Calu3 (cell line): ENCODE measurements at regions not wholly inside any gene's neighbourhood (a gene's known extent, or its start where the extent isn't known, plus 50 kb on each side); places are given as distances from the start of the nearest gene placed in this dataset.

ENCODE experiments used
- BruUV-seq: library from RNA; stranded (reverse); fragments of 400-500 nt; replicated peaks from 2 replicates; lab custom pipeline; 2021; lab: Mats Ljungman, UMichigan
- CTCF ChIA-PET: fragments of 300-600 bp; sonication (Branson Sonifier 250); formaldehyde crosslinking; loops from one replicate; lab custom pipeline; 2022; ENCODE audit warnings: antibody characterized with exemption; lab: Charles Lee
- DNase-seq: peaks from one replicate; pipeline ENCODE4 v3.0.0; 2022
- H3K27ac Mint-ChIP-seq: one replicate; pipeline ENCODE4 v1.8.0; 2022; ENCODE audit warnings: mixed read lengths; ENCODE audit not compliant: unreplicated experiment
- H3K27me3 Mint-ChIP-seq: one replicate; pipeline ENCODE4 v1.8.0; 2022; ENCODE audit warnings: mixed read lengths; ENCODE audit not compliant: unreplicated experiment
- H3K36me3 Mint-ChIP-seq: one replicate; pipeline ENCODE4 v1.8.0; 2022; ENCODE audit warnings: mild to moderate bottlenecking, moderate library complexity, mixed read lengths; ENCODE audit not compliant: insufficient read depth, unreplicated experiment
- H3K4me1 Mint-ChIP-seq: one replicate; pipeline ENCODE4 v1.8.0; 2022; ENCODE audit warnings: mild to moderate bottlenecking, low read depth, mixed read lengths; ENCODE audit not compliant: unreplicated experiment
- H3K4me3 Mint-ChIP-seq: one replicate; pipeline ENCODE4 v1.8.0; 2022; ENCODE audit warnings: mild to moderate bottlenecking, low read depth, moderate library complexity, mixed read lengths; ENCODE audit not compliant: unreplicated experiment
- H3K9me3 Mint-ChIP-seq: one replicate; pipeline ENCODE4 v1.8.0; 2022; ENCODE audit warnings: low read depth, mixed read lengths; ENCODE audit not compliant: unreplicated experiment
- CTCF ChIP-seq: fragments of 200-600 bp; IDR thresholded peaks from one replicate; pipeline ENCODE4 v1.8.0; 2022; ENCODE audit warnings: antibody characterized with exemption; ENCODE audit not compliant: unreplicated experiment
- intact Hi-C: fragments of 100-400 bp; cut with micrococcal nuclease; formaldehyde crosslinking; loops from one replicate; pipeline ENCODE4 v1.10.0; 2022; ENCODE audit not compliant: unreplicated experiment

GRCh38 chr5:174817610-174818009 lies 93.2 kb downstream of the MSX2 start:
- Mint-ChIP-seq H3K4me3 (no peak overlapping the region), H3K9me3 (peaks cover 12% of the 10 kb centered on the region), H3K36me3 (no peaks in the 10 kb centered on the region), H3K27me3 (peaks cover 23% of the 10 kb centered on the region), H3K27ac (no peak overlapping the region), H3K4me1 (no peaks in the 10 kb centered on the region)
- CTCF ChIA-PET: interaction anchor here (0.6 to 0.9 kb wide), 2 partner anchors 34 to 326 kb away, joined by 3 read pairs; no protein-coding TSS in a partner anchor
- intact Hi-C loops: no loop called here
- BruUV-seq: no TSS peak
- TF ChIP-seq CTCF: no peak
- DNase-seq: no peak

GRCh38 chr5:174816858-174817257 lies 92.5 kb downstream of the MSX2 start:
- peak; percentile 51 for TF ChIP-seq CTCF
- Mint-ChIP-seq H3K27ac (no peak overlapping the region), H3K4me1 (no peaks in the 10 kb centered on the region), H3K36me3 (no peaks in the 10 kb centered on the region), H3K27me3 (peaks cover 16% of the 10 kb centered on the region), H3K9me3 (peaks cover 9% of the 10 kb centered on the region), H3K4me3 (no peak overlapping the region)
- no TSS peak for BruUV-seq
- intact Hi-C loops: no loop called here
- peak; percentile 16 for DNase-seq
- CTCF ChIA-PET: no interaction called here

- DNase-seq: no peak
- Mint-ChIP-seq H3K4me3 (no peak overlapping the region), H3K27ac (no peak overlapping the region), H3K27me3 (peaks cover 18% of the 10 kb centered on the region), H3K36me3 (no peaks in the 10 kb centered on the region), H3K9me3 (peaks cover 5% of the 10 kb centered on the region), H3K4me1 (no peaks in the 10 kb centered on the region)
- no TSS peak for BruUV-seq
- intact Hi-C loops: no loop called here
- no peak for TF ChIP-seq CTCF
- CTCF ChIA-PET: no interaction called here
Observed at GRCh38 chr5:174811438-174811837, 87.1 kb downstream of the MSX2 start.

GRCh38 chr5:174810796-174811195 lies 86.4 kb downstream of the MSX2 start:
- no TSS peak for BruUV-seq
- Mint-ChIP-seq H3K4me1 (no peaks in the 10 kb centered on the region), H3K4me3 (no peak overlapping the region), H3K36me3 (no peaks in the 10 kb centered on the region), H3K27ac (no peak overlapping the region), H3K9me3 (peaks cover 3% of the 10 kb centered on the region), H3K27me3 (peaks cover 18% of the 10 kb centered on the region)
- CTCF ChIA-PET: no interaction called here
- intact Hi-C loops: no loop called here
- no peak for DNase-seq
- no peak for TF ChIP-seq CTCF
